Stimulated activated CD4-positive, alpha-beta T cell treated with anti-CD3 and anti-CD28 coated beads, TNF-alpha, amount 100 ng/mL, for 24 hours (primary cell): ENCODE measurements at regions not wholly inside any gene's neighbourhood (a gene's known extent, or its start where the extent isn't known, plus 50 kb on each side); places are given as distances from the start of the nearest gene placed in this dataset.

ENCODE experiments used
- DNase-seq, 3 experiments: peaks; one replicate each; pipeline ENCODE4 v3.0.0-alpha.2; 2020; ENCODE audit warnings: low read depth in 3 of 3

- DNase-seq = no peak
These were observed 53.5 kb upstream of the RAP1B start for GRCh38 chr12:68557011-68557730.

DNA sequence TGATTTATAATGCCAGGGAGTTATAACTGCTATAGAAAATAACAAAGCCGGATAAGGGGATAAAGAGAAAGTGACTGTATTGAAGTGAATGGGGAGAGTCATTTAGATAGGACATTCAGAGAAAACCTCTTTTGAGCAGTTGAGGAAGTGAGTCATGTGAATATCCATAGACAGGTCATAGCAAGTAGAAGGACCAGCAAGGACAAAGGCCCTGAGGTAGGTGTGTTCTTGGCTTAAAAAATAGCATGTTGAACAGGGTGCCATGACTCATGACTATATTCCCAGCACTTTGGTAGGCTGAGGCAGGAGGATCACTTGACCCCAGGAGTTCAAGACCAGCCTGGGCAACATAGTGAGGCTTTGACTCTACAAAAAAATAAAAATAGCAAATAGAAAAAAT lies 51.5 kb upstream of the RAP1B start:
- no peak for DNase-seq

DNA sequence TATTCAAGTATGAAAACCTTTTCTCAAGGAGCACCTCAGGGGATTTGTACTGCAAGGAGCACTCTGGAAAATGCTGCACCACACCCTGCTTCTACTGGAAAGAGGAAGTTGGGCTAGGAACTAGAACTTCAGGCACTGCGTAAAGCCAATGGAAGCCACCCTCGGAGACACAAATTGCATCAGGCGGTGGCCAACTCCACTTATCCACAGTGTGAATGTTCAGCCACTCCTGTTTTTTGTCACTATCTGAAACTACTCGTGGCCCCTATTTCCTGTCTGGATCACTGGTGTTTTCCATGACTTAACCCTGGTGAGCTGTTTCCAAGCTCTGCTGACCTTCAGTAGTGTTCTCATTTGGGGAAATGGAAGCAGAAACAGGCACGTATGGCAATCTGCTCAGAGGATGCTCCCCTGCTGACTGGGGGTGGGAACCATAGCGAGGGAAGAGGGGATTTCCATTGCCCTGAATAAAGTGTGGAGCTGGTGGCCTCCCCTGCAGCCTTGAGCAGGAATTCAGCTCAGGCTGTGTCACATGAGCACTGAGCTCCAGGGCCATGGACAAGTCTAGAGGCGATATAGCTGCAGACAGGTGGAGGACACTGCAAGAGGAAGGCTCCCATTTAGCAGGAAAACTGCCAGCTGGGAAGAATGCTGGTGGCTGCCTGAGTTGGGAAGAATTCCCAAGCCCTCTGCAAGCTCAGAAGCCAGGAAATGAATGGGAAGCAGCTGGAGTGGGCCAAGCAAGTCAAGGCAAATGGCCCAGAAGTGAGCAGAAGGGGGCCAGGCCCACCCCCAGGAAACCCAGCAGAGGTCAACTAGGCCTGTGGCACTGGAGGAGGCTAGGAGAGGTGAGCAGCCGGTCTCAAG lies 50.5 kb upstream of the RAP1B start:
- no peak for DNase-seq

DNA sequence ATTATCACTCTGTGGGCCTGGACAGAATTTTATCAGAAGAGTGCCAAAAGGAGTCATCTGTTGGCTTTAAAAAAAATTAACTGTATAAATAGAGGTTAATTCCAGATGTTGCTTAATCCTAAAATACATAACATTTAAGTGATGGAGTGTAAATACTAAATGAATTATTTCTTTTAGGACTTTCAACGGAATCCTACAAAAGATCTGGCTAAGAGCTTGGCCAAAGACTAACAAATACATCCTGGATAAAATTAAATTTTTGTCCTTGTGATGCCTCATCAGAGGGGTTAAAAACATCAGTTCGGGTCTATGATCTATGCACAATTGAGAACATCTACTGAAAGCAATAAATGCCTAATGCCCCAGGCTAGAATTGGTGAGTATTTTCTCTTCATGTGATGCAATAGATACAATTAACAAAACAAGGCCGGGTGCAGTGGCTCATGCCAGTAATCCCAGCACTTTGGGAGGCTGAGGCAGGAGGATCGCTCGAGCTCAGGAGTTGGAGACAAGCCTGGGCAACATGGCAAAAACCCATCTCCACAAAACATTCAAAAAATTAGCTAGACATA lies 49.8 kb upstream of the RAP1B start:
- DNase-seq = no peak
